DND-41 (cell line): ENCODE measurements at regions not wholly inside any gene's neighbourhood (a gene's known extent, or its start where the extent isn't known, plus 50 kb on each side); places are given as distances from the start of the nearest gene placed in this dataset.

Experiments
- ATAC-seq: fragments of 200-7000 bp; cut with Tn5 transposase; 3 replicates; pipeline ENCODE4 v1.9.1; 2021; ENCODE audit warnings: low read depth; ENCODE audit not compliant: insufficient read depth
- DNase-seq: peaks from one replicate; pipeline ENCODE4 v3.0.0-alpha.2; 2020
- H2AFZ ChIP-seq: 2 replicates; pipeline ENCODE4 v1.6.0; 2012; ENCODE audit warnings: low read depth, low read length
- H3K27ac ChIP-seq: 2 replicates; pipeline ENCODE4 v1.5.1; 2012; ENCODE audit warnings: low read length, inconsistent platforms
- H3K27me3 ChIP-seq: fragments of 200-600 bp; sonication (generic); 2 replicates; pipeline ENCODE4 v1.6.0; 2012; ENCODE audit warnings: low read length, mild to moderate bottlenecking, inconsistent platforms; ENCODE audit not compliant: insufficient read depth, poor library complexity
- H3K36me3 ChIP-seq: 2 replicates; pipeline ENCODE4 v1.5.1; 2012; ENCODE audit warnings: low read length, inconsistent platforms; ENCODE audit not compliant: insufficient read depth
- H3K4me1 ChIP-seq: 2 replicates; pipeline ENCODE4 v1.5.1; 2012; ENCODE audit warnings: mild to moderate bottlenecking, low read length; ENCODE audit not compliant: insufficient read depth
- H3K4me2 ChIP-seq: 2 replicates; pipeline ENCODE4 v1.6.0; 2012; ENCODE audit warnings: mild to moderate bottlenecking, moderate library complexity, low read length, inconsistent platforms; ENCODE audit not compliant: insufficient read depth
- H3K4me3 ChIP-seq, 2 experiments: fragments of 200-600 bp in 1 of 2; shearing (Covaris generic) in 1 of 2; 2 replicates each; pipeline ENCODE4 v1.5.1; 2012 to 2016; ENCODE audit warnings: inconsistent platforms in 2 of 2, low read length in 2 of 2, mild to moderate bottlenecking in 2 of 2, low read depth in 1 of 2, moderate library complexity in 1 of 2
- H3K79me2 ChIP-seq: 2 replicates; pipeline ENCODE4 v1.6.0; 2012; ENCODE audit warnings: low read length, inconsistent platforms; ENCODE audit not compliant: insufficient read depth
- H3K9ac ChIP-seq: 2 replicates; pipeline ENCODE4 v1.6.0; 2012; ENCODE audit warnings: low read depth, mild to moderate bottlenecking, inconsistent platforms, low read length, moderate library complexity
- H3K9me3 ChIP-seq: 2 replicates; pipeline ENCODE4 v1.5.1; 2012; ENCODE audit warnings: low read length, moderate library complexity, mild to moderate bottlenecking, inconsistent platforms; ENCODE audit not compliant: insufficient read depth, severe bottlenecking
- H4K20me1 ChIP-seq: 2 replicates; pipeline ENCODE4 v1.6.0; 2012; ENCODE audit warnings: low read length; ENCODE audit not compliant: insufficient read depth
- CTCF ChIP-seq: IDR thresholded peaks from 2 replicates; pipeline ENCODE4 v1.5.1; 2012; ENCODE audit warnings: borderline replicate concordance, low read length, moderate library complexity, mild to moderate bottlenecking; ENCODE audit not compliant: poor library complexity, severe bottlenecking; ENCODE audit errors: extremely low read depth
- EZH2 ChIP-seq: IDR thresholded peaks from 3 replicates; pipeline ENCODE4 v1.6.1; 2012; ENCODE audit warnings: borderline replicate concordance, low read depth, mild to moderate bottlenecking, moderate library complexity, low read length, inconsistent platforms; ENCODE audit not compliant: severe bottlenecking

GRCh38 chr3:162218479-162218878 is 721.9 kb downstream of the OTOL1 start:
- no peak overlapping the region for H3K4me2 ChIP-seq
- no peak overlapping the region for H3K9ac ChIP-seq
- no peak overlapping the region for H2AFZ ChIP-seq
- no peaks in the 10 kb centered on the region for H3K4me1 ChIP-seq
- ATAC-seq = no peak
- H3K27ac ChIP-seq = no peak overlapping the region
- no peaks in the 10 kb centered on the region for H4K20me1 ChIP-seq
- no peaks in the 10 kb centered on the region for H3K36me3 ChIP-seq
- no peak overlapping the region for H3K4me3 ChIP-seq
- TF ChIP-seq EZH2 (no peak), CTCF (no peak)
- DNase-seq = no peak
- H3K27me3 ChIP-seq = no peaks in the 10 kb centered on the region
- H3K9me3 ChIP-seq = no peaks in the 10 kb centered on the region
- H3K79me2 ChIP-seq = no peaks in the 10 kb centered on the region

GRCh38 chr3:162224746-162225145 is 728.1 kb downstream of the OTOL1 start:
- Histone ChIP-seq H3K4me2 (no peak overlapping the region), H4K20me1 (no peaks in the 10 kb centered on the region), H2AFZ (no peak overlapping the region)

GRCh38 chr3:162236949-162237348 is 740.3 kb downstream of the OTOL1 start:
- H3K4me2 ChIP-seq = no peak overlapping the region
- no peaks in the 10 kb centered on the region for H3K4me1 ChIP-seq
- H3K79me2 ChIP-seq = no peaks in the 10 kb centered on the region
- no peak for TF ChIP-seq EZH2
- TF ChIP-seq CTCF = no peak
- DNase-seq = no peak
- H3K27me3 ChIP-seq = no peaks in the 10 kb centered on the region
- H3K4me3 ChIP-seq = no peak overlapping the region
- no peak overlapping the region for H2AFZ ChIP-seq
- no peak for ATAC-seq
- no peaks in the 10 kb centered on the region for H3K9me3 ChIP-seq
- no peaks in the 10 kb centered on the region for H4K20me1 ChIP-seq
- H3K27ac ChIP-seq = no peak overlapping the region
- no peak overlapping the region for H3K9ac ChIP-seq
- H3K36me3 ChIP-seq = no peaks in the 10 kb centered on the region

More at GRCh38 chr3:162224746-162225145, 728.1 kb downstream of the OTOL1 start:
- Histone ChIP-seq H3K9me3 (no peaks in the 10 kb centered on the region), H3K4me1 (no peaks in the 10 kb centered on the region), H3K36me3 (no peaks in the 10 kb centered on the region), H3K4me3 (no peak overlapping the region), H3K27ac (no peak overlapping the region), H3K9ac (no peak overlapping the region), H3K79me2 (no peaks in the 10 kb centered on the region), H3K27me3 (no peaks in the 10 kb centered on the region)
- TF ChIP-seq CTCF = no peak
- no peak for TF ChIP-seq EZH2
- no peak for ATAC-seq
- DNase-seq = no peak

GRCh38 chr3:162250782-162251181 is 754.2 kb downstream of the OTOL1 start:
- H3K79me2 ChIP-seq = no peaks in the 10 kb centered on the region
- H4K20me1 ChIP-seq = no peaks in the 10 kb centered on the region
- H3K36me3 ChIP-seq = no peaks in the 10 kb centered on the region
- no peaks in the 10 kb centered on the region for H3K27me3 ChIP-seq
- H3K9me3 ChIP-seq = no peaks in the 10 kb centered on the region
- H2AFZ ChIP-seq = no peak overlapping the region
- no peak overlapping the region for H3K4me2 ChIP-seq
- TF ChIP-seq EZH2 (no peak), CTCF (no peak)
- no peaks in the 10 kb centered on the region for H3K4me1 ChIP-seq
- no peak overlapping the region for H3K4me3 ChIP-seq
- DNase-seq = no peak
- no peak overlapping the region for H3K9ac ChIP-seq
- H3K27ac ChIP-seq = no peak overlapping the region
- ATAC-seq = no peak
